BE2C (cell line): ENCODE measurements at regions not wholly inside any gene's neighbourhood (a gene's known extent, or its start where the extent isn't known, plus 50 kb on each side); places are given as distances from the start of the nearest gene placed in this dataset.

ENCODE experiments used
- DNase-seq: peaks from one replicate; pipeline ENCODE4 v3.0.0-alpha.2; 2020
- H3K27me3 ChIP-seq: fragments of 250-450 bp; sonication (Bioruptor Pico); 2 replicates; pipeline ENCODE4 v1.5.1; 2020; ENCODE audit warnings: mild to moderate bottlenecking
- H3K36me3 ChIP-seq: fragments of 250-450 bp; sonication (Bioruptor Pico); 2 replicates; pipeline ENCODE4 v1.5.1; 2020; ENCODE audit warnings: mild to moderate bottlenecking
- H3K4me1 ChIP-seq: fragments of 250-450 bp; sonication (Bioruptor Pico); 2 replicates; pipeline ENCODE4 v1.5.1; 2020
- H3K4me3 ChIP-seq: 2 replicates; pipeline ENCODE4 v1.5.1; 2011; ENCODE audit warnings: low read depth, low read length
- H3K9me3 ChIP-seq: fragments of 250-450 bp; sonication (Bioruptor Pico); 2 replicates; pipeline ENCODE4 v1.5.1; 2020
- CTCF ChIP-seq: IDR thresholded peaks from 2 replicates; pipeline ENCODE4 v1.5.1; 2012; ENCODE audit warnings: mild to moderate bottlenecking, low read depth, low read length

- no peak for DNase-seq
- Histone ChIP-seq H3K27me3 (no peaks in the 10 kb centered on the region), H3K36me3 (no peaks in the 10 kb centered on the region), H3K9me3 (no peaks in the 10 kb centered on the region), H3K4me3 (no peak overlapping the region), H3K4me1 (no peaks in the 10 kb centered on the region)
- TF ChIP-seq CTCF, result no peak
Observed at GRCh38 chr2:64832936-64833335, 156.3 kb upstream of the SLC1A4 start.

DNA sequence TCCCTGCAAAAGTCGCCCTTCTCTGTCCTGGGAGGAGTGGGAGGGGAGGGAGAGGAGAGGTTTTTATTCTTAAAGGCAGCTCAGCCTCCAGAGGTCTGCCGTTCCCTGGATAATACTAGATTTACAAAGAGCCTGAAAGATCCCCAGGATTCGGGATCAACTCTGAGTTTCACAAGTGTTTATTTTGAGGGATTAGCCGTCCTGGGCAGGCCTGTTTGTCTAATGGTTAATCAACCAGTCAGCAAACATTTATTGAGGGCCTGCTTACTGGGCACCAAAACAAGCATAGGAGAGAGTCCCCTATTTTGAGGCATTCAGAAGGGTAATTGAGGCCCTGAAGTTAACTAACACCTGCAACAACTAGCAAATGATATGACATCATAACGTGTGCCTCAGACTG lies 152.6 kb upstream of the SLC1A4 start:
- DNase-seq, result no peak
- no peaks in the 10 kb centered on the region for H3K4me1 ChIP-seq

DNA sequence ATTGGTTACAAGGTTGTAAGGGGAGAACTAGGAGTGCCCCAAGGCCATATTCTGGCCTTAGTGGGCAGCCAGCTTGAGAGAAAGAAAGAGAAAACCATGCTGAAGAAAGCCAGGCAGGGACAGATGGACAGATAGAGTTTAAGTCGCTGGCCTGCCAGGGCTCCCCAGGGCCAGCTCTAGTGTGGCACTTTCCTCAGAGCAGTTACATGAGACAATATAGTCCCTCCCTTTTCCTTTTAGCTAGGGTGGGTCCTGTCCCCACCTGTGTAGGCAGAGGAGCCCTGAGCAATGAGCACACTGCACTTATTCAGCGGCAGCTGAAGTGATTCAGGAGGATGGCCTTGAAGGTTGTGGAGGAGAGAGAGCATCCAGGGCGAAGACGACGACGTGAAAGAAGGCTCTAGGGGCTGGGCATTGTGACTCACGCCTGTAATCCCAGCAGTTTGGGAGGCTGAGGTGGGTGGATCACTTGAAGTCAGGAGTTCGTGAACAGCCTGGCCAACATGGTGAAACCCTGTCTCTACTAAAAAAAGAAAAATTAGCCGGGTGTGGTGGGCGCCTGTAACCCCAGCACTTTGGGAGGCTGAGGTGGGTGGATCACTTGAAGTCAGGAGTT lies 152.0 kb upstream of the SLC1A4 start:
- H3K27me3 ChIP-seq, result no peaks in the 10 kb centered on the region
- no peak for TF ChIP-seq CTCF
- H3K9me3 ChIP-seq, result no peaks in the 10 kb centered on the region
- no peaks in the 10 kb centered on the region for H3K36me3 ChIP-seq
- no peak overlapping the region for H3K4me3 ChIP-seq
- H3K4me1 ChIP-seq, result no peaks in the 10 kb centered on the region
- DNase-seq, result no peak

More for the DNA sequence above, 152.6 kb upstream of the SLC1A4 start:
- Histone ChIP-seq H3K27me3 (no peaks in the 10 kb centered on the region), H3K9me3 (no peaks in the 10 kb centered on the region), H3K4me3 (no peak overlapping the region), H3K36me3 (no peaks in the 10 kb centered on the region)
- TF ChIP-seq CTCF, result no peak

DNA sequence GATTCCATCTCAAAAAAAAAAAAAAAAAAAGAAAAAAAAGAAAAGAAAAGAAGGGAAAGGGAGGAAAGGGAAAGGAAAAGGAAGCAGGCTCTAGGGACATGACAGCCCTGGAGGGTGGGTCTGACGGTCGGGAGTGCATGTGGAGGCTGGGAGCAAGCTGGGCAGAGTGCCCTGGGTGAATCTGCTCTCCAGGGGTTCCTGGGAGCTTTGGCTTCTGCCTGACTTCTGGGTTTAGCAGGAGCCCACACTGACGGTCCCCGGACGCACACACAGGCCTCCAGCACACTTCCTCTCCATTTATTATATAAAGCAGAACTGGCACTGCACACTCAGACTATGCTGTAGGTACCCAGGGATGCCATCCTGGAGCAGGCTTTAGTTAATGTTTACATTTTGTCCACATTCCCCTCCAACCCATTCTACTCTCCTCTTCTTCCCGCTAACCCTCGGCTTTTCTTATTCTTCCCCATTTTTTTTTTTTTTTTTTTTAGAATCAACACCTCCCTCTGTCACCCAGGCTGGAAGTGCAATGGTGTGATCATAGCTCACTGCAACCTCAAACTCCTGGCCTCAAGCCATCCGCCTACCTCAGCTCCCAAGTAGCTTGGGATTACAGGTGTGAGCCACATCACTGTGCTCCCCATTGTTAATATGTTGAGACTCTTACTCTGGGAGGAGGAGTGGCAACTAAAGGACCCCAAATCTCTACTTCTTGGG lies 151.1 kb upstream of the SLC1A4 start:
- H3K4me3 ChIP-seq, result no peak overlapping the region
- H3K27me3 ChIP-seq, result no peaks in the 10 kb centered on the region
- H3K4me1 ChIP-seq, result no peaks in the 10 kb centered on the region
- TF ChIP-seq CTCF, result no peak
- DNase-seq, result no peak
- H3K9me3 ChIP-seq, result no peaks in the 10 kb centered on the region
- H3K36me3 ChIP-seq, result no peaks in the 10 kb centered on the region

DNA sequence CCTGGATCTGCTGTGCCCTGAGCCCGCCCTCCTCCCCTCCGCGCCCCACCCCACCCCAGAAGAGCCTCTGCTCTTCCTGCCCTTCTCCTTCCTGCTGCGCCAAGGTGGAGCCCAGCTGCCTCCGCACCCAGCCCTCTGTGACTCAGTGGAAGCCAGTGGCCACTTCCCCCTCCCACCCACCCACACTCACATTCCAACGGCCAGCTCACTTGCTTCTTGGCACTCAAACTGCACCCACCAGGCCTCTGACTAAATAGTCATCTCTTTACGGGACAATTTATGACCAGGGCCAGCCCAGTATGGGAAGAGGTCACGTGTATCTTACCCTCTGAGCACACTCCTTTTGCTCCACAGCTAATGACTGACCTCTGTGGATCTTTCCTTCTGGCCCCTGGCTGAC lies 150.4 kb upstream of the SLC1A4 start:
- Histone ChIP-seq H3K36me3 (no peaks in the 10 kb centered on the region), H3K4me1 (no peaks in the 10 kb centered on the region), H3K9me3 (no peaks in the 10 kb centered on the region), H3K27me3 (no peaks in the 10 kb centered on the region), H3K4me3 (no peak overlapping the region)
- no peak for DNase-seq
- TF ChIP-seq CTCF, result no peak

- DNase-seq, result no peak
- Histone ChIP-seq H3K36me3 (no peaks in the 10 kb centered on the region), H3K4me3 (no peak overlapping the region), H3K27me3 (no peaks in the 10 kb centered on the region), H3K4me1 (no peaks in the 10 kb centered on the region), H3K9me3 (no peaks in the 10 kb centered on the region)
- no peak for TF ChIP-seq CTCF
Observed at GRCh38 chr2:64839844-64840243, 149.4 kb upstream of the SLC1A4 start.
